ENCODE measurements at regions not wholly inside any gene's neighbourhood (a gene's known extent, or its start where the extent isn't known, plus 50 kb on each side); places are given as distances from the start of the nearest gene placed in this dataset.
A peak's percentile ranks its signal among the peaks of the same experiment; 100 is the strongest.
"Not testable (repeated sequence)": the region's sequence is repeated elsewhere in the genome, so short reads cannot be mapped to it uniquely, and the experiment has no call there.

GRCh38 chr15:95149036-95149435 is 917.7 kb downstream of the MCTP2 start:
- Histone ChIP-seq H3K27ac (no peak overlapping the region), H3K9me3 (replicated peaks) (peaks cover 3% of the 10 kb centered on the region; the same call in 1 of the 2 replicates), H3K4me1 (replicated peaks) (no peaks in the 10 kb centered on the region), H3K4me3 (no peak overlapping the region), H3K27me3 (replicated peaks) (no peaks in the 10 kb centered on the region), H3K36me3 (no peaks in the 10 kb centered on the region)
- no peak for DNase-seq (ENCODE audit: low read depth in 1 of 2, low spot score in 2 of 2)

- no peaks in the 10 kb centered on the region for H3K36me3 ChIP-seq
- H3K4me1 ChIP-seq (replicated peaks): no peaks in the 10 kb centered on the region
- H3K27ac ChIP-seq: no peak overlapping the region
- no peaks in the 10 kb centered on the region for H3K27me3 ChIP-seq (replicated peaks)
- H3K9me3 ChIP-seq (replicated peaks): peaks cover 3% of the 10 kb centered on the region; the same call in 1 of the 2 replicates
- DNase-seq (ENCODE audit: low read depth in 1 of 2, low spot score in 2 of 2): no peak
- no peak overlapping the region for H3K4me3 ChIP-seq
Measured at GRCh38 chr15:95149771-95150170, 918.4 kb downstream of the MCTP2 start.

GRCh38 chr15:95150466-95150865 is 919.1 kb downstream of the MCTP2 start:
- H3K4me3 ChIP-seq: no peak overlapping the region
- no peaks in the 10 kb centered on the region for H3K4me1 ChIP-seq (replicated peaks)
- H3K36me3 ChIP-seq: no peaks in the 10 kb centered on the region
- no peaks in the 10 kb centered on the region for H3K27me3 ChIP-seq (replicated peaks)
- H3K9me3 ChIP-seq (replicated peaks): peaks cover 1% of the 10 kb centered on the region; the same call in 1 of the 2 replicates
- H3K27ac ChIP-seq: no peak overlapping the region
- DNase-seq (ENCODE audit: low read depth in 1 of 2, low spot score in 2 of 2): no peak

GRCh38 chr15:95152741-95153140 is 921.4 kb downstream of the MCTP2 start:
- Histone ChIP-seq H3K27ac (no peak overlapping the region), H3K4me1 (replicated peaks) (no peaks in the 10 kb centered on the region), H3K9me3 (replicated peaks) (no peaks in the 10 kb centered on the region; the same call in 1 of the 2 replicates), H3K36me3 (no peaks in the 10 kb centered on the region), H3K4me3 (no peak overlapping the region), H3K27me3 (replicated peaks) (no peaks in the 10 kb centered on the region)
- DNase-seq (ENCODE audit: low read depth in 1 of 2, low spot score in 2 of 2): no peak

GRCh38 chr15:95153201-95153600 is 921.8 kb downstream of the MCTP2 start:
- not testable (repeated sequence) for H3K9me3 ChIP-seq (replicated peaks); H3K27ac ChIP-seq; H3K4me1 ChIP-seq (replicated peaks); H3K4me3 ChIP-seq; DNase-seq (ENCODE audit: low read depth in 1 of 2, low spot score in 2 of 2); H3K27me3 ChIP-seq (replicated peaks); H3K36me3 ChIP-seq

- Histone ChIP-seq H3K36me3 (no peaks in the 10 kb centered on the region), H3K4me1 (replicated peaks) (no peaks in the 10 kb centered on the region), H3K4me3 (no peak overlapping the region), H3K27ac (no peak overlapping the region), H3K27me3 (replicated peaks) (no peaks in the 10 kb centered on the region), H3K9me3 (replicated peaks) (peaks cover 3% of the 10 kb centered on the region)
- DNase-seq (ENCODE audit: low read depth in 1 of 2, low spot score in 2 of 2): no peak
Measured at GRCh38 chr15:95160316-95160715, 929.0 kb downstream of the MCTP2 start.

- Histone ChIP-seq H3K27me3 (replicated peaks) (no peaks in the 10 kb centered on the region), H3K4me3 (no peak overlapping the region), H3K27ac (no peak overlapping the region), H3K4me1 (replicated peaks) (no peaks in the 10 kb centered on the region), H3K9me3 (replicated peaks) (peaks cover 3% of the 10 kb centered on the region; the same call in 1 of the 2 replicates), H3K36me3 (no peaks in the 10 kb centered on the region)
- peak in 1 of 2 experiments; percentile 5 for DNase-seq (ENCODE audit: low read depth in 1 of 2, low spot score in 2 of 2)
Measured at GRCh38 chr15:95162069-95162468, 930.7 kb downstream of the MCTP2 start.

- H3K27ac ChIP-seq: no peak overlapping the region
- no peak overlapping the region for H3K4me3 ChIP-seq
- H3K4me1 ChIP-seq (replicated peaks): no peaks in the 10 kb centered on the region
- no peaks in the 10 kb centered on the region for H3K27me3 ChIP-seq (replicated peaks)
- peaks cover 3% of the 10 kb centered on the region; the same call in 1 of the 2 replicates for H3K9me3 ChIP-seq (replicated peaks)
- DNase-seq (ENCODE audit: low read depth in 1 of 2, low spot score in 2 of 2): no peak
- no peaks in the 10 kb centered on the region for H3K36me3 ChIP-seq
Measured at GRCh38 chr15:95162531-95162930, 931.2 kb downstream of the MCTP2 start.

DNA sequence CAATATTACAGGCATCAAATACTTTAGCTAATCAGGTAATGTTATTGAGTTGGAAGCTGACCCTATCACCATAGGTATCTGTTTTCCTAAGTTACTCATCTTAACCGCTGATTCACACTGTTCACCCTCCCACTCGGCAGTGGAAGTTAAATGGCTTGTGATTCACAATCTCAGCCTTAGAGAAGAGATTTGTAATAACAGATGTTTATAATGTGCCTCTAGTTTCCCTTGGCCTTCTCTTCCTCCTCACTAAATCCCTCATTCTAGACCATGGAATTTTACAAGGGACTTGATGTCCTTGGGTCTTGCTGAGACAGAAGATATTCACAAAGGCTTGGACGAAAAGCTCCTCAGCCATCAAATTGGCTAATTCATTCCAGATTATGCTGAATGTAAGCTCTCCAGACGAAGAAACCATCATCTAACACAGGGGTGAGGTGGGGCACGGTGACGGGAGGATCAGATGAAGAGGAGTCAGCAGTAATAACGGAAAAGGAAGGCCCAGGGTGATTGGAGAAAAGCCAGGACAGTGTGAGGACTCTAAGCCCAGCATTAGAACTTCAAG is 931.7 kb downstream of the MCTP2 start:
- H3K4me1 ChIP-seq (replicated peaks): no peaks in the 10 kb centered on the region
- no peak for DNase-seq (ENCODE audit: low read depth in 1 of 2, low spot score in 2 of 2)
- no peaks in the 10 kb centered on the region for H3K27me3 ChIP-seq (replicated peaks)
- no peak overlapping the region for H3K27ac ChIP-seq
- no peaks in the 10 kb centered on the region for H3K36me3 ChIP-seq
- no peak overlapping the region for H3K4me3 ChIP-seq
- H3K9me3 ChIP-seq (replicated peaks): peaks cover 3% of the 10 kb centered on the region; the same call in 1 of the 2 replicates

DNA sequence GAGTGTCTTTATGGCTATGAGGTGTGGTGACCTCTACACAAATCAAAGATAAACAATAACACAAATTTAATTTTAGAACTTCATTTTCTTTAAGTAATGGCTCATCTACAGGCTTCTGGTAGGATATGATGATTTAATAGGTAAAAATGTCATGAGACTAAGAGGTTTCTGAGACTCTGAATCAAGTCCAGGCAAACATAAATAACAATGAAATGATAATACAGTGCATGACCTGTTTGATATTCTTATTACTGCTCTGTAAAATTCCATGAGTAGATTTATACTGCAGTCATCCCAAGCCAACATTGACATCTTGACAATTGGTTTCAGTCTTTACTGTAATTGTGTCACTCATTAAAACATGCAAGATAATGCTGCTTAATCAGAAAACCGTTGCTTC is 936.8 kb downstream of the MCTP2 start:
- Histone ChIP-seq H3K4me1 (replicated peaks) (no peaks in the 10 kb centered on the region), H3K9me3 (replicated peaks) (no peaks in the 10 kb centered on the region; the same call in 1 of the 2 replicates), H3K27me3 (replicated peaks) (no peaks in the 10 kb centered on the region), H3K27ac (no peak overlapping the region), H3K4me3 (no peak overlapping the region), H3K36me3 (no peaks in the 10 kb centered on the region)
- DNase-seq (ENCODE audit: low read depth in 1 of 2, low spot score in 2 of 2): no peak

- DNase-seq (ENCODE audit: low read depth in 1 of 2, low spot score in 2 of 2): no peak
- Histone ChIP-seq H3K4me3 (no peak overlapping the region), H3K36me3 (no peaks in the 10 kb centered on the region), H3K27me3 (replicated peaks) (no peaks in the 10 kb centered on the region), H3K27ac (no peak overlapping the region), H3K9me3 (replicated peaks) (no peaks in the 10 kb centered on the region), H3K4me1 (replicated peaks) (no peaks in the 10 kb centered on the region)
Measured at GRCh38 chr15:95168951-95169431, 937.6 kb downstream of the MCTP2 start.

DNA sequence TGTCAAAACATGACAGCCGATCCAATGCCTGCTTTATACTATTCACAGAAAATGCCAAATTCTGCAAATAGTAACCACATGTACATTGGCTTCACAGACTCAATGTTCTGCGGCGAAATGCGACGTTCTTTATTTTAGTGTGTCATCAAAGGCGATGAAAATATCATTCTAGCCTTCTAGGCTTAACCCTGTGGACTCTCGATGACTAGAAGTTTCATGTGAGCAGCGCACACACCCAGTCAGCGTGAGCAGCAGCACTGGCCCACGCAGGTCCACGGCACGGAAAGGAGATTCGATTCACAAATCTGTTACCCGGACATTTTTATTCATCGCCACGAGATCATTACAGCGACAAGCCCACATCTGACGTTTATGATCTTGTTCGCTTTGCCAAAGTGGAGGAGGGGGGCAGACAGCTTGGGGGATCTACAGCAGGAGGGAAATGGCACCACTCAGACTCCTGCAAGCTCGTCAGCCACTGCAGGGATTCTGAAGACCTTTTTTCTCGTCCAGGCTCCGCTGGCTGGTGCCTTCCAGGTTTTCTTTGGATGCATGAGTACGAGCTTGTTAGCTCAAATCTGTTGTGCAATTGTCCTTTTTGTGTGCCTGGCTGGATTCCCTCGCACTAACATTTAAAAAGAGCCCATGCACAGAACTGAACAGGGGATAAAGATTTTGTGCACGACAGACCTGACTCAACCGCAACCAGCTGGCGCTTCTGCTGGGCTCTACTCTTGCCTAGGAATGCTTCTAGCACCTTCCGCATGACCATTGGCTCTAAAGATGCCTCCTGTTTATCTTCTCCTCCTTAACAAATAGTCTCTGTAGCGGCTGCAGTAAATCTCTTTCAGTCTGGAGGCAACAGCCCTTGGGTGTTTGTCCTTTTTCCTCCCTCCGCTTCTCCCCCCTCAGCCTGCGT is 938.4 kb downstream of the MCTP2 start:
- Histone ChIP-seq H3K36me3 (no peaks in the 10 kb centered on the region), H3K4me3 (no peak overlapping the region), H3K9me3 (replicated peaks) (no peaks in the 10 kb centered on the region), H3K27me3 (replicated peaks) (no peaks in the 10 kb centered on the region), H3K27ac (no peak overlapping the region), H3K4me1 (replicated peaks) (no peaks in the 10 kb centered on the region)
- no peak for DNase-seq (ENCODE audit: low read depth in 1 of 2, low spot score in 2 of 2)

DNA sequence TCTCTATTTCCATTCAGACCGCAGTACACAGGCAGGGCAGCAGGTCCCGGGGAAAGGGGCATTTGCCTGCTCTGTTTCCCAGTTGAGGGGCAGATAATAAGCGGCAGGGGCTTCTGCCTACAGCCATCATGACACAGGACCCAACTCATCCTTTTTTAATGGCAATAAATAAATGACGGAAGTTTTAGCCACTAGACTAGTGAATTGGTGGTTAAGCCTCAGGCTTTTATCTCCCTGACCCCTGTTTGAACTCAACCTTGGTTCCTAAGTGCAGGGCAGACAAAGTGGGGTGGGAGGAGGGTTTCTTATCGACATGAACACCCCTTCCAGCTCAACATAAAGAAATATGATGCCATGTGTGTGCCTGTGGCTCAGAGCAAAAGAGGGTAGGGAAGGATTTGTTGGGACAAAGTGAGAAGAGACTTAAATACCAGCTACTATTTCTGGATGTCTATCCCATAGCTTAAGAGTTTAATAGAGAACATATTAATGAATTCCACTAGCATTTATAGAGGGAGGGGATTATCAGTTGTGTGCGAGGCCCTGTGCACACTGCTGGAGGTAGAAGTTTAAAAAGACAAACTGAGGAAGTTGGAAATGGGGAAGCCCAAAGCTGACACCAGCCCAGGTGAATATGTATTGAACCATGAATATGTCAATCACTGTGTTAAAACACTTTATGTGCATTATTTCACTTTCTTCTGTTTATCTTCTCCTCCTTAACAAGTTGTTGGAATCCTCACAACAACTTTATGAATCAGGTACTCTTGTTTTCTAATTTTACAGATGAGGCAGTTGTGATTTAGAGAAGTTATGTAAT is 939.4 kb downstream of the MCTP2 start:
- no peaks in the 10 kb centered on the region for H3K4me1 ChIP-seq (replicated peaks)
- no peak overlapping the region for H3K4me3 ChIP-seq
- H3K27me3 ChIP-seq (replicated peaks): no peaks in the 10 kb centered on the region
- no peak for DNase-seq (ENCODE audit: low read depth in 1 of 2, low spot score in 2 of 2)
- no peak overlapping the region for H3K27ac ChIP-seq
- no peaks in the 10 kb centered on the region; the same call in 1 of the 2 replicates for H3K9me3 ChIP-seq (replicated peaks)
- no peaks in the 10 kb centered on the region for H3K36me3 ChIP-seq
